IMR-90 (cell line): ENCODE measurements at regions not wholly inside any gene's neighbourhood (a gene's known extent, or its start where the extent isn't known, plus 50 kb on each side); places are given as distances from the start of the nearest gene placed in this dataset.

Source experiments
- ATAC-seq: fragments of 200-7000 bp; cut with Tn5 transposase; 2 replicates; pipeline ENCODE4 v1.9.1; 2020; ENCODE audit warnings: low read depth, mild to moderate bottlenecking, moderate library complexity
- BruUV-seq: library from RNA; stranded (reverse); fragments of 400-500 nt; replicated peaks from 2 replicates; lab custom pipeline; 2021; lab: Mats Ljungman, UMichigan
- CTCF ChIA-PET: fragments of 300-600 bp; formaldehyde crosslinking; extraction: SDS; loops from one replicate; lab custom pipeline; 2021; ENCODE audit warnings: antibody characterized with exemption; lab: Yijun Ruan, JAX
- POLR2A ChIA-PET: fragments of 300-600 bp; sonication (Branson Sonifier 250); formaldehyde crosslinking; loops from one replicate; lab custom pipeline; 2022; ENCODE audit warnings: antibody characterized with exemption; ENCODE audit not compliant: unreplicated experiment; lab: Charles Lee
- DNase-seq: peaks from one replicate; pipeline ENCODE4 v3.0.0; 2013
- H2AFZ ChIP-seq: replicated peaks from 2 replicates; pipeline ENCODE3; 2013; ENCODE audit warnings: low read length, mild to moderate bottlenecking; ENCODE audit not compliant: poor library complexity
- H2AK5ac ChIP-seq: 2 replicates; pipeline ENCODE4 v1.6.1; 2013; ENCODE audit warnings: low read depth, low read length, inconsistent platforms
- H2AK9ac ChIP-seq: replicated peaks from 2 replicates; pipeline ENCODE3; 2013; ENCODE audit warnings: mild to moderate bottlenecking, low read depth, low read length, moderate library complexity; ENCODE audit not compliant: poor library complexity
- H2BK120ac ChIP-seq: 2 replicates; pipeline ENCODE4 v1.6.1; 2013; ENCODE audit warnings: low read depth, low read length, inconsistent platforms
- H2BK15ac ChIP-seq: 3 replicates; pipeline ENCODE4 v1.6.1; 2013; ENCODE audit warnings: low read depth, low read length, inconsistent platforms
- H2BK20ac ChIP-seq: 2 replicates; pipeline ENCODE4 v1.6.1; 2013; ENCODE audit warnings: low read depth, mild to moderate bottlenecking, inconsistent platforms, low read length, moderate library complexity
- H2BK5ac ChIP-seq: 2 replicates; pipeline ENCODE4 v1.6.1; 2013; ENCODE audit warnings: mild to moderate bottlenecking, low read depth, low read length, inconsistent platforms; ENCODE audit not compliant: poor library complexity, severe bottlenecking
- H3K14ac ChIP-seq: replicated peaks from 2 replicates; pipeline ENCODE4 v1.6.1; 2013; ENCODE audit warnings: low read depth, low read length, inconsistent platforms
- H3K18ac ChIP-seq: 2 replicates; pipeline ENCODE4 v1.6.1; 2013; ENCODE audit warnings: low read depth, low read length, control low read depth
- H3K23ac ChIP-seq: 2 replicates; pipeline ENCODE4 v1.6.1; 2013; ENCODE audit warnings: low read depth, low read length, inconsistent platforms
- H3K27ac ChIP-seq: 2 replicates; pipeline ENCODE4 v1.5.1; 2013; ENCODE audit warnings: mild to moderate bottlenecking, control low read depth, low read length; ENCODE audit not compliant: insufficient read depth
- H3K27me3 ChIP-seq: 2 replicates; pipeline ENCODE4 v1.6.1; 2013; ENCODE audit warnings: low read length; ENCODE audit not compliant: control insufficient read depth, insufficient read depth
- H3K36me3 ChIP-seq: 2 replicates; pipeline ENCODE4 v1.6.1; 2013; ENCODE audit warnings: low read length, mixed read lengths; ENCODE audit not compliant: control insufficient read depth, insufficient read depth
- H3K4ac ChIP-seq: 2 replicates; pipeline ENCODE4 v1.6.1; 2013; ENCODE audit warnings: low read depth, low read length, inconsistent platforms
- H3K4me1 ChIP-seq: 2 replicates; pipeline ENCODE4 v1.6.1; 2013; ENCODE audit warnings: low read length, mixed read lengths; ENCODE audit not compliant: control insufficient read depth, insufficient read depth
- H3K4me2 ChIP-seq: 2 replicates; pipeline ENCODE4 v1.6.1; 2013; ENCODE audit warnings: low read depth, mild to moderate bottlenecking, control low read depth, low read length, moderate library complexity
- H3K4me3 ChIP-seq: 2 replicates; pipeline ENCODE4 v1.5.1; 2013; ENCODE audit warnings: low read depth, mild to moderate bottlenecking, control low read depth, low read length, moderate library complexity; ENCODE audit not compliant: insufficient read depth
- H3K56ac ChIP-seq: 2 replicates; pipeline ENCODE4 v1.6.1; 2013; ENCODE audit warnings: low read length, inconsistent platforms; ENCODE audit not compliant: insufficient read depth; ENCODE audit errors: extremely low read depth
- H3K79me1 ChIP-seq, 2 experiments: 2 replicates each; pipeline ENCODE4 v1.6.1; 2013; ENCODE audit warnings: low read length in 2 of 2, inconsistent platforms in 1 of 2, low read depth in 1 of 2
- H3K9ac ChIP-seq: 2 replicates; pipeline ENCODE4 v1.6.1; 2013; ENCODE audit warnings: low read depth, low read length, control low read depth
- H3K9me1 ChIP-seq: 2 replicates; pipeline ENCODE4 v1.6.1; 2013; ENCODE audit warnings: low read length, inconsistent platforms; ENCODE audit not compliant: insufficient read depth
- H3K9me3 ChIP-seq: 2 replicates; pipeline ENCODE4 v1.6.1; 2013; ENCODE audit warnings: low read length; ENCODE audit not compliant: control insufficient read depth, insufficient read depth
- H4K20me1 ChIP-seq: 2 replicates; pipeline ENCODE4 v1.6.1; 2013; ENCODE audit warnings: low read length, inconsistent platforms; ENCODE audit not compliant: insufficient read depth
- H4K5ac ChIP-seq: 2 replicates; pipeline ENCODE4 v1.6.1; 2013; ENCODE audit warnings: mild to moderate bottlenecking, low read depth, low read length, control low read depth
- H4K8ac ChIP-seq, 2 experiments: 2 replicates each; pipeline ENCODE4 v1.6.1; 2013; ENCODE audit warnings: low read depth in 2 of 2, low read length in 2 of 2, control low read depth in 1 of 2, inconsistent platforms in 1 of 2
- H4K91ac ChIP-seq: 2 replicates; pipeline ENCODE4 v1.6.1; 2013; ENCODE audit warnings: low read depth, low read length, inconsistent platforms; ENCODE audit not compliant: insufficient read depth
- BHLHE40 ChIP-seq: fragments of 150-350 bp; IDR thresholded peaks from 2 replicates; pipeline ENCODE4 v1.6.1; 2016; ENCODE audit warnings: mild to moderate bottlenecking, low read depth, low read length
- CEBPB ChIP-seq: IDR thresholded peaks from 2 replicates; pipeline ENCODE4 v1.6.1; 2012; ENCODE audit warnings: low read depth, low read length, improper control_type of control experiment
- CHD1 ChIP-seq: IDR thresholded peaks from 2 replicates; pipeline ENCODE4 v1.6.1; 2012; ENCODE audit warnings: low read depth, low read length, improper control_type of control experiment
- FOS ChIP-seq: fragments of 150-350 bp; IDR thresholded peaks from 2 replicates; pipeline ENCODE4 v1.6.1; 2016; ENCODE audit warnings: low read depth, low read length
- MAFK ChIP-seq: IDR thresholded peaks from 2 replicates; pipeline ENCODE4 v1.6.1; 2012; ENCODE audit warnings: low read depth, low read length, improper control_type of control experiment
- MAZ ChIP-seq: IDR thresholded peaks from 2 replicates; pipeline ENCODE4 v1.6.1; 2012; ENCODE audit warnings: low read depth, mild to moderate bottlenecking, low read length, improper control_type of control experiment, moderate library complexity, borderline replicate concordance
- MXI1 ChIP-seq: IDR thresholded peaks from 2 replicates; pipeline ENCODE4 v1.6.1; 2012; ENCODE audit warnings: low read depth, mild to moderate bottlenecking, low read length, moderate library complexity, borderline replicate concordance
- NFE2L2 ChIP-seq: fragments of 150-350 bp; IDR thresholded peaks from 2 replicates; pipeline ENCODE4 v1.6.1; 2016; ENCODE audit warnings: low read depth, mild to moderate bottlenecking, low read length
- POLR2A ChIP-seq: IDR thresholded peaks from 2 replicates; pipeline ENCODE4 v1.6.1; 2012; ENCODE audit warnings: mild to moderate bottlenecking, low read depth, low read length
- RAD21 ChIP-seq: IDR thresholded peaks from 2 replicates; pipeline ENCODE4 v1.6.1; 2012; ENCODE audit warnings: low read length, improper control_type of control experiment
- RCOR1 ChIP-seq: IDR thresholded peaks from 2 replicates; pipeline ENCODE4 v1.6.1; 2012; ENCODE audit warnings: mild to moderate bottlenecking, low read length, improper control_type of control experiment; ENCODE audit not compliant: insufficient replicate concordance
- RFX5 ChIP-seq: IDR thresholded peaks from 2 replicates; pipeline ENCODE4 v1.8.0; 2012; ENCODE audit warnings: low read depth, mild to moderate bottlenecking, low read length, moderate library complexity
- SMC3 ChIP-seq: fragments of 150-350 bp; IDR thresholded peaks from 2 replicates; pipeline ENCODE4 v1.6.1; 2016; ENCODE audit warnings: low read depth, mild to moderate bottlenecking, antibody characterized with exemption, low read length, moderate library complexity
- WGBS, 2 experiments: methylation state at CpG; one replicate each; pipeline versions ENCODE4 v1.1.5 to v1.1.7; 2013; ENCODE audit warnings: missing lambda C conversion rate in 2 of 2; ENCODE audit not compliant: insufficient read length in 1 of 2; ENCODE audit errors: extremely low coverage in 2 of 2; 5-methylcytosine and 5-hydroxymethylcytosine counted together
- dilution Hi-C: fragments of 300-500 bp; cut with HindIII; formaldehyde crosslinking; loops from one replicate; pipeline ENCODE4 v1.14.3; 2018; ENCODE audit warnings: low sequenced_read_pairs; ENCODE audit not compliant: unreplicated experiment
- in situ Hi-C: fragments of 300-500 bp; cut with MboI; formaldehyde crosslinking; loops from 3 replicates; pipeline ENCODE4 v1.14.3; 2019; ENCODE audit warnings: low sequenced_read_pairs, inconsistent platforms, mixed read lengths
- intact Hi-C: fragments of 100-400 bp; cut with micrococcal nuclease; formaldehyde crosslinking; loops from 2 replicates; pipeline ENCODE4 v1.10.0; 2022
- TF ChIP-seq, protein P1 (sequence below): fragments of 150-350 bp; IDR thresholded peaks from 2 replicates; pipeline ENCODE4 v1.6.1; 2016; ENCODE audit warnings: low read depth, mild to moderate bottlenecking, low read length, moderate library complexity, borderline replicate concordance
- TF ChIP-seq, protein P2 (sequence below): conservative IDR thresholded peaks from 2 replicates; pipeline ENCODE4 v1.5.1; 2012; ENCODE audit warnings: mild to moderate bottlenecking, low read depth, low read length, improper control_type of control experiment
- TF ChIP-seq, protein P3 (sequence below): fragments of 150-350 bp; IDR thresholded peaks from 2 replicates; pipeline ENCODE4 v1.6.1; 2017; ENCODE audit warnings: mild to moderate bottlenecking, antibody characterized with exemption, low read length, low read depth

DNA sequence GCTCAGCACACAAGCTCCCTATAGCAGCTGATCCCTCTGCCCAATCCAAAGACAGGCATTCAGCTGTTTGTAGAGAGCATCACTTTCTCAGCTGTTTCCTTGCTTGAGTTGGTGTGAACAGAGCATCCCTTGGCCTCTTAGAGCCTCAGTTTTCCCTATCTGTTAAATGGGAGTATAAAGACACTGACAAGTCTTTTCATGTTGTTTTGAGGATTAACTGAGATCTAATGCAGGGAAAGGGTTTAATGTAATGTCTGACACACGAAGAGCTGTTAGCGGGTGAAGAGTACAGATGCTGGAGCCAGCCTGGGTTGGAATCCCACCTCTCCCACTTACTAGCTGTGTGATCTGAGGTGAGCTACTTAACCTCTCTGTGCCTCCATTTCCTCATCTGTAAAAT lies 149.5 kb downstream of the PHETA1 start:
- H2AK5ac ChIP-seq, result no peak overlapping the region
- H3K4me1 ChIP-seq, result no peaks in the 10 kb centered on the region
- H2BK15ac ChIP-seq, result no peak overlapping the region
- H3K9me3 ChIP-seq, result no peaks in the 10 kb centered on the region
- no peaks in the 10 kb centered on the region; the same call in 1 of the 2 replicates for H3K27me3 ChIP-seq
- no peak overlapping the region for H2AK9ac ChIP-seq
- in situ Hi-C loops (no loop called here), intact Hi-C loops (no loop called here), dilution Hi-C loops (no loop called here)
- H3K79me1 ChIP-seq, result no peaks in the 10 kb centered on the region
- no peak overlapping the region for H3K4ac ChIP-seq
- H2BK20ac ChIP-seq, result no peak overlapping the region
- no peak overlapping the region for H4K8ac ChIP-seq
- no peak overlapping the region for H3K9ac ChIP-seq
- no peak overlapping the region for H2BK5ac ChIP-seq
- no peak overlapping the region for H4K91ac ChIP-seq
- H3K18ac ChIP-seq, result no peak overlapping the region
- no peak overlapping the region for H3K4me2 ChIP-seq
- H3K23ac ChIP-seq, result no peak overlapping the region
- no peak overlapping the region for H3K14ac ChIP-seq
- H4K5ac ChIP-seq, result no peak overlapping the region
- H3K27ac ChIP-seq, result no peak overlapping the region
- no peak overlapping the region for H3K56ac ChIP-seq
- H3K36me3 ChIP-seq, result no peaks in the 10 kb centered on the region
- DNase-seq, result no peak
- no peak overlapping the region for H3K4me3 ChIP-seq
- WGBS, 2 experiments, result no CpG with 5 or more reads among the region's 2 CpGs
- no peaks in the 10 kb centered on the region for H3K9me1 ChIP-seq
- no peaks in the 10 kb centered on the region for H4K20me1 ChIP-seq
- ChIA-PET CTCF (no interaction called here), POLR2A (no interaction called here)
- H2AFZ ChIP-seq, result no peak overlapping the region
- no TSS peak for BruUV-seq
- no peak for ATAC-seq
- H2BK120ac ChIP-seq, result no peak overlapping the region
- TF ChIP-seq BHLHE40 (no peak), RFX5 (no peak), MAFK (no peak), MAZ (no peak), FOS (no peak), MXI1 (no peak), SMC3 (no peak), RCOR1 (no peak), NFE2L2 (no peak), CEBPB (no peak), POLR2A (no peak), CHD1 (no peak), RAD21 (no peak)
- TF ChIP-seq, protein P1, sequence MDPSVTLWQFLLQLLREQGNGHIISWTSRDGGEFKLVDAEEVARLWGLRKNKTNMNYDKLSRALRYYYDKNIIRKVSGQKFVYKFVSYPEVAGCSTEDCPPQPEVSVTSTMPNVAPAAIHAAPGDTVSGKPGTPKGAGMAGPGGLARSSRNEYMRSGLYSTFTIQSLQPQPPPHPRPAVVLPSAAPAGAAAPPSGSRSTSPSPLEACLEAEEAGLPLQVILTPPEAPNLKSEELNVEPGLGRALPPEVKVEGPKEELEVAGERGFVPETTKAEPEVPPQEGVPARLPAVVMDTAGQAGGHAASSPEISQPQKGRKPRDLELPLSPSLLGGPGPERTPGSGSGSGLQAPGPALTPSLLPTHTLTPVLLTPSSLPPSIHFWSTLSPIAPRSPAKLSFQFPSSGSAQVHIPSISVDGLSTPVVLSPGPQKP, result no peak
- TF ChIP-seq, protein P2, sequence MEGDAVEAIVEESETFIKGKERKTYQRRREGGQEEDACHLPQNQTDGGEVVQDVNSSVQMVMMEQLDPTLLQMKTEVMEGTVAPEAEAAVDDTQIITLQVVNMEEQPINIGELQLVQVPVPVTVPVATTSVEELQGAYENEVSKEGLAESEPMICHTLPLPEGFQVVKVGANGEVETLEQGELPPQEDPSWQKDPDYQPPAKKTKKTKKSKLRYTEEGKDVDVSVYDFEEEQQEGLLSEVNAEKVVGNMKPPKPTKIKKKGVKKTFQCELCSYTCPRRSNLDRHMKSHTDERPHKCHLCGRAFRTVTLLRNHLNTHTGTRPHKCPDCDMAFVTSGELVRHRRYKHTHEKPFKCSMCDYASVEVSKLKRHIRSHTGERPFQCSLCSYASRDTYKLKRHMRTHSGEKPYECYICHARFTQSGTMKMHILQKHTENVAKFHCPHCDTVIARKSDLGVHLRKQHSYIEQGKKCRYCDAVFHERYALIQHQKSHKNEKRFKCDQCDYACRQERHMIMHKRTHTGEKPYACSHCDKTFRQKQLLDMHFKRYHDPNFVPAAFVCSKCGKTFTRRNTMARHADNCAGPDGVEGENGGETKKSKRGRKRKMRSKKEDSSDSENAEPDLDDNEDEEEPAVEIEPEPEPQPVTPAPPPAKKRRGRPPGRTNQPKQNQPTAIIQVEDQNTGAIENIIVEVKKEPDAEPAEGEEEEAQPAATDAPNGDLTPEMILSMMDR, result no peak
- TF ChIP-seq, protein P3, sequence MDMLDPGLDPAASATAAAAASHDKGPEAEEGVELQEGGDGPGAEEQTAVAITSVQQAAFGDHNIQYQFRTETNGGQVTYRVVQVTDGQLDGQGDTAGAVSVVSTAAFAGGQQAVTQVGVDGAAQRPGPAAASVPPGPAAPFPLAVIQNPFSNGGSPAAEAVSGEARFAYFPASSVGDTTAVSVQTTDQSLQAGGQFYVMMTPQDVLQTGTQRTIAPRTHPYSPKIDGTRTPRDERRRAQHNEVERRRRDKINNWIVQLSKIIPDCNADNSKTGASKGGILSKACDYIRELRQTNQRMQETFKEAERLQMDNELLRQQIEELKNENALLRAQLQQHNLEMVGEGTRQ, result no peak
